HUDEP-2 (cell line): ENCODE measurements at regions not wholly inside any gene's neighbourhood (a gene's known extent, or its start where the extent isn't known, plus 50 kb on each side); places are given as distances from the start of the nearest gene placed in this dataset.

ENCODE experiments used
- DNase-seq, 76 experiments: peaks; one replicate each; lab custom pipeline; 2025; ENCODE audit not compliant: unreplicated experiment in 76 of 76; lab: John Stamatoyannopoulos, UW

DNA sequence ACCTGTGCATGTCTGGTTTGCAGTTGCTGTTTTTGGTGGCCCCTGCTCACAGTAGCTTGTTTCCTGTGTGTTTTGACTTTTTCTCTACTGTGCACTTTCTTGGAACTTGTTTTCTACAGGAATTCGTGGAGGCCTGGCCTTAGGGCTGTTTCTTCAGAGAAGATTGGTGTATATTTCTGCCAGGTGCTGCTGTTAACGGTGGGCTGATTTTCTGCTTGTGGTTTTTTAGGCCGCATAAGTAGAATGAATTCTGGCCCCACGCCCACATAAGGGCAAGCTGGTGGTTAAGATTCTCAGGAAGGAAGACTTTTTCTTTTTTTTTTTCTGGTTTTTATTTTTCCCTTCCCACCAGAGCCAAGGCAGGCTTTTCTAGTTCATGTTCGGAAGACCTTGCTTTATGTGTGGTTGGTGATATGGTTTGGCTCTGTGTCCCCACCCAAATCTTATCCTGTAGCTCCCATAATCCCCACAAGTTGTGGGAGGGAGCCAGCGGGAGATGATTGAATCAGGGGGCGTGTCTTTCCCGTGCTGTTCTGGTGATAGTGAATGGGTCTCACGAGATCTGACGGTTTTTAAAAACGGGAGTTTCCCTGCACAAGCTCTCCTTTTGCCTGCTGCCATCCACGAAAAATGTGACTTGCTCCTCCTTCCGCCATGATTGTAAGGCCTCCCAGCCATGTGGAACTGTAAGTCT is 71.5 kb upstream of the DISP3 start:
- DNase-seq, result no peak

DNA sequence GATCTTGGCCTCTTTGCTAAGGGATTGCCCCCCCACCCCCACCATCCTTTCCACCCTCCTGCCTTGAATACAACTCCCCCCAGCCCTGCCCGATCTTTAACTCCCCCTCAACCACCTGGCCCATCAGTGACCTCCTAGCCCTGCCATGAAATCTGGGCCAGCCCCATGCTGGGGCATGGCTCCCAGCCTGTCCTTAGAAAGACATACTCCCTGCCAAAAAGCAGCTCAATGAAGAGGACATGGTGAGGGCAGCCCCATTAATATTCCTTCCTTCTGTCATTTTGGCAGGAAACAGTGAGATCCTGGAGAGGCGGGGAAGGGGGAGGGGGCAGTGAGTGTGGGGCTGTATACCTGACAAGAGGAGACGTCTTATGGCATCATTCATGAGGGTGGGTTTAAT is 66.8 kb upstream of the DISP3 start:
- DNase-seq, result no peak

DNA sequence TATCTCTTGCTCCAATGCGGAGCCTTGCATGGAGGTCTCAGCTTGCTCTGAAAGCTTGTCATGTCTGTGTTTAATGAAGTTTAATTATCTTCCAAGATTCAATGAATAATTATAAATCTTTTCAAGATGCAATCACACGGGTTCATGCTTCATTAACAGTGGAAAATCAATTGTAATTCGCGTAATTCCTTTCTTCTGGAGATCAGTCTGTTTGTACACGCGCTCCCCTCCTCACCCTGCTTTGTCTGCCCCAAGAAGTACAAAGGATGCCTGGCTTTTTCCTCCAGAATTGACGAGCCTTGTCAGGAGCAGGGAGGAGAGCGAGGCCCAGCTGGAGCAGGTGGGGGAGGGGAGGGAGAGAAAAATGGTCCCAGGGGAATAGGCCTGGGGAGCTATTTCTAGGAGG is 65.0 kb upstream of the DISP3 start:
- DNase-seq, result no peak

DNA sequence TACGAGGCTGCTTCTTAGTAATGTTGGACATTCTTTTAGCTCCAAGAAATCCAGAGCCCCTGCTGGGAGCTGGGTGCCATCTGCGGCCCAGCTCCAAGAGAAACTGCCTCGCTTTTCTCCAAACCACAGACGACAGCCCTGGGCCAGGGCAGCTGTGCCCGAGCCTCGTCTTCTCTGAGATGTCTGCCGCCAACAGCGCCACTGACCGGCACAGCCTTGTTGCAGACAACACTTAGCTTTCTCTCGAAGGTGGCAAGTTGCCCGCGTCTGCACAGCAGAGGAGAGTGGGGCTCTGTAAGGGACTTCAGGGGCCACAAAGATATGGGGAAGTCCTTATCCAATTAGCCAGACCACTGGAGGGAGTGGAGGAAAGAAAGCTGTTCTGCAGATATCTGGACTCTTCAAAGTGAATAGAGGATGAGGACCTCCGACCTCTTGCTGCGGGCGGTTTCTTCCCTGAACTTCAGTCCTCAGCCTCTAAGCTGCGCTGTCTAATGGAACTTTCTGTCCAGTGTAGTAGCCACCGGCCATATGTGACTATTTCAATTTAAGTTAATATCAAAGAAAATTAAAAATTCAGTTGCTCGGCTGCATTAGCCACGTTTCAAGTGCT is 63.9 kb upstream of the DISP3 start:
- DNase-seq, result no peak

GRCh38 chr1:11417162-11417561 is 61.8 kb upstream of the DISP3 start:
- no peak for DNase-seq

- no peak for DNase-seq
Measured at GRCh38 chr1:11418056-11418455, 60.9 kb upstream of the DISP3 start.

DNA sequence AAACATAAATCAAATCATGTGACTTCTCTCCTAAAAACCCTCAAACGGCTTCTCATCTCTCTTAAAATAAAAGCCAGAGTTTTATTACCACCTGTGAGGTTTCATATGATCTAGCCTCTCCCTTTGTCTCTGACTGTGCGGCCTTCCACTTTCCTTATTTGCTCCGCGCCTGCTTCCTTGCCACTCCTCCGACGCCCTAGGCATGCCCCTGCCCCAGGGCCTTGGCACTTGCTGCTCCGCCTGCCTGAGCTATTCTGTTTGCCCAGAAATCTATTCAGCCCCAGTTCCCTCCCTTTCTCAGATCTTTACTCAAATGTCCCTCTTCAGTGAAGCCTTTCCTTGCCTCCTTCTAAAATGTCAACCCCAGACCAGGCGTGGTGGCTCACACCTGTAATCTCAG is 57.5 kb upstream of the DISP3 start:
- DNase-seq, result no peak

GRCh38 chr1:11422686-11423085 is 56.3 kb upstream of the DISP3 start:
- no peak for DNase-seq

DNA sequence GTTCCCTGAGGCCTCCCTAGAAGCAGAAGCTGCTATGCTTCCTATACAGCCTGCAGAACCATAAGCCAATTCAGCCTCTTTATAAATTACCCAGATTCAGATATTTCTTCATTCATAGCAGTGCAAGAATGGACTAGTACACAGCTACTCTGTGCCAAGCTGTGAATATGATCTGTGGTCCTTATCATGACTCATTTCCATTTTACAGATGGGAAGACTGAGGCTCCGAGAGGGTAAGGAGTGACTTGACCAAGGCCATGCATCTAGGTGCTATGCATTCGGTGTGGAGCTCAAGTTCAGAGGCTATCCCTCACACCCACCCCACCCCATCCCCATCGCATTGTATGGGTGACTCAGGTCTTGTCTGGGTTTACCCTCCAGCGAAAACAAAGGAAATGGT is 52.3 kb upstream of the DISP3 start:
- DNase-seq, result no peak

GRCh38 chr1:11428789-11429188 is 50.2 kb upstream of the DISP3 start:
- no peak for DNase-seq
